ENCODE measurements at regions not wholly inside any gene's neighbourhood (a gene's known extent, or its start where the extent isn't known, plus 50 kb on each side); places are given as distances from the start of the nearest gene placed in this dataset.

DNA sequence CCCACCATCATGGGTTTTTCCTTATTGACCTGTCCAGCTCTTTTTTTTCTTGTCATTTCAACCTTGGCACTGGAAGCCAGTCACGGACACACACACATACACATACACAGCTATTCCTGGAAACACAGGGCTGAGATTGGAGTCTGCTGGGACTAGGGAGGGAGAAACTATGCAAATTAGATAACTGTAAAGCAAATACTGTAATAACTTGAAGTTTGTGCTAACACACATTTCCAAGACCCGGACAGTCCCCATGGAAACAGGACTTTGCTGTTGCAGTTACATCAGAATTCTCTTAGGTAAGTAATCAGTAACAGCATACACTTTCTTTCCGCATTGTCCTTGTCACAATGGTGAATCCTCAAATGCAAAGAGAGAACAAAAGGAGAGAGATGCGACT is 304.4 kb downstream of the KBTBD8 start:
- DNase-seq (ENCODE audit: low read depth in 1 of 2, low spot score in 2 of 2): no peak
- H3K27ac ChIP-seq: no peak overlapping the region
- no peaks in the 10 kb centered on the region for H3K36me3 ChIP-seq
- no peaks in the 10 kb centered on the region for H3K9me3 ChIP-seq (replicated peaks)
- no peaks in the 10 kb centered on the region for H3K27me3 ChIP-seq (replicated peaks)
- no peak overlapping the region for H3K4me3 ChIP-seq
- H3K4me1 ChIP-seq (replicated peaks): no peaks in the 10 kb centered on the region

DNA sequence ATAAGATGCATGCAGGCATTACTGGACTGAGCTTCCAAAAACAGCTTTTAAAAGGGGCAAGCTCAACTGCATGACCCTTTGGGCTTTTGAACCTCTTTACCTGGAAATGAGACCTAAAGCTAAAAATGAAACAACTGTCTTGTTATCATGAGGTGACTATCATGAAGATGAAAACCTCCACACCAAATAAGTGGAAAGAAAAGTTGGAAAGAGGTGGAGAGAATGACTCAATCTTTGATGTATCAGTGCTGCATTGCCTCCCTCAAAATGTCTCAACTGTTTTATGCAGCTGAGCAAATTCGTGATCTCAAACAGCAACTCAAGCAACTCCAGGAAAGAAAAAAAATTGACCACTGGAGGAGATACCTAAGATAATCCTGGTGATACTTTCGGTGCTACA is 307.1 kb downstream of the KBTBD8 start:
- no peaks in the 10 kb centered on the region for H3K4me1 ChIP-seq (replicated peaks)
- H3K27ac ChIP-seq: no peak overlapping the region
- H3K27me3 ChIP-seq (replicated peaks): no peaks in the 10 kb centered on the region
- H3K4me3 ChIP-seq: no peak overlapping the region
- H3K36me3 ChIP-seq: no peaks in the 10 kb centered on the region
- H3K9me3 ChIP-seq (replicated peaks): no peaks in the 10 kb centered on the region
- no peak for DNase-seq (ENCODE audit: low read depth in 1 of 2, low spot score in 2 of 2)

DNA sequence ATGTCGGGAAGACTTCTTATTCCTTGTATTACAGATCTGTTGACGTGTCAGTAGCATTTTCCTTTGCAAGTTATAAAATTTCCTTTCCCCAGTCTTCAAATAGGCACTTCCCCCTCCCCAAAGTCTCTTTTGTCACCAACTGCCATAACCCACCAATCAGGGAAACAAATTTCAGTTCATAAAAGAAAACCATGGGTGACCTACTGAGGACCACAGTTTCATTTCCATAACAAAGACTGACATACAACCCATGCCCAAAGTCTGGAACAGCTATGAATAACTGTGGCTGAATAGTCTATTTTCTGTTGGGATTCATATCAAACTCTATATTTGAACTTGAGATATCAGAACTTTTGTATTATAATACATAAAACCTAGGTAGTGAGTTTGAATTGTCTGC is 307.8 kb downstream of the KBTBD8 start:
- no peaks in the 10 kb centered on the region for H3K36me3 ChIP-seq
- no peak overlapping the region for H3K27ac ChIP-seq
- H3K4me3 ChIP-seq: no peak overlapping the region
- no peaks in the 10 kb centered on the region for H3K4me1 ChIP-seq (replicated peaks)
- DNase-seq (ENCODE audit: low read depth in 1 of 2, low spot score in 2 of 2): no peak
- no peaks in the 10 kb centered on the region for H3K27me3 ChIP-seq (replicated peaks)
- H3K9me3 ChIP-seq (replicated peaks): no peaks in the 10 kb centered on the region

DNA sequence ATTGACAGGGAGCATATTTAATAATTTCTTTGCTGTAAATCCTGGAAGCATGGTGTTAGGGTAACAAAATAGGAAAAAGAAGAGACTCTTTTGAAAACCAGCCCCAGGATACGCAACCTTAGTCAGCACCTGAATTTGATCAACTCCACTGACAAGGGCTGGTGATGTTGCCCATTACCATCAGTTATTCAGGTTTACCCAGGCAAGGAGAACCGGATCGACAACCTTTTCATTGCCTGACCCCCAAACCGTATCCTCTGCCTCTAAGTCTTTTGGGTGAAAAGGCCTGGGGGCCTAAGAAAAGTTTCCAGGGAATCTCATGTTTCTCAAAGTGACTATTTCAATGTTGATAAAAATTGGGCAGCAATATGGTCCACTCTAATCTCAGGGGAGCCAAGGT is 313.3 kb downstream of the KBTBD8 start:
- H3K4me3 ChIP-seq: no peak overlapping the region
- H3K27me3 ChIP-seq (replicated peaks): no peaks in the 10 kb centered on the region
- H3K27ac ChIP-seq: no peak overlapping the region
- no peak for DNase-seq (ENCODE audit: low read depth in 1 of 2, low spot score in 2 of 2)
- no peaks in the 10 kb centered on the region for H3K4me1 ChIP-seq (replicated peaks)
- no peaks in the 10 kb centered on the region for H3K36me3 ChIP-seq
- H3K9me3 ChIP-seq (replicated peaks): no peaks in the 10 kb centered on the region

DNA sequence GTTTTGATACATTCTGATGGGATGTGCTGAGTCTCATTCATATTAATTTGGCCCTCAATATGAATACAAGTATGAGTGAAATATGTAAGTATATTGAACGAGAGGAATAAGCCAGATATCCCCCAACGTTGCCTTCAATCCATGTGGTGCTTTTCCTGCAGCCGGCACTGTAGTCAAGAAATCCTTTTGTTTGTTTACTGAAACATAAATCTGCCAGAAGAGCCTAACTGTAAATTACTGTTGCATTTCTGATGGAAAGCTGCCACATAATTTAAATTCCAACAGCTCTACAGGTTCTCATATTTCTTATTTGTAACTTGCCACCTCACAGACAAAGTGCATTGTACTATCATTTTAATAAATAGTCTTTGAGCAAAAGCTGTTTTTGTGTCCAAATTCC is 314.0 kb downstream of the KBTBD8 start:
- Histone ChIP-seq H3K9me3 (replicated peaks) (no peaks in the 10 kb centered on the region), H3K27ac (no peak overlapping the region), H3K4me3 (no peak overlapping the region), H3K4me1 (replicated peaks) (no peaks in the 10 kb centered on the region), H3K27me3 (replicated peaks) (no peaks in the 10 kb centered on the region), H3K36me3 (no peaks in the 10 kb centered on the region)
- no peak for DNase-seq (ENCODE audit: low read depth in 1 of 2, low spot score in 2 of 2)

- no peaks in the 10 kb centered on the region for H3K4me1 ChIP-seq (replicated peaks)
- no peak overlapping the region for H3K27ac ChIP-seq
- H3K9me3 ChIP-seq (replicated peaks): no peaks in the 10 kb centered on the region
- no peak for DNase-seq (ENCODE audit: low read depth in 1 of 2, low spot score in 2 of 2)
- no peak overlapping the region for H3K4me3 ChIP-seq
- H3K36me3 ChIP-seq: no peaks in the 10 kb centered on the region
- no peaks in the 10 kb centered on the region for H3K27me3 ChIP-seq (replicated peaks)
These were observed 320.1 kb downstream of the KBTBD8 start for GRCh38 chr3:67318162-67318561.

GRCh38 chr3:67324554-67324953 is 326.4 kb downstream of the KBTBD8 start:
- Histone ChIP-seq H3K27me3 (replicated peaks) (no peaks in the 10 kb centered on the region), H3K4me1 (replicated peaks) (no peaks in the 10 kb centered on the region), H3K9me3 (replicated peaks) (no peaks in the 10 kb centered on the region), H3K36me3 (no peaks in the 10 kb centered on the region), H3K27ac (no peak overlapping the region), H3K4me3 (no peak overlapping the region)
- no peak for DNase-seq (ENCODE audit: low read depth in 1 of 2, low spot score in 2 of 2)
